ENCODE measurements at regions not wholly inside any gene's neighbourhood (a gene's known extent, or its start where the extent isn't known, plus 50 kb on each side); places are given as distances from the start of the nearest gene placed in this dataset.

DNA sequence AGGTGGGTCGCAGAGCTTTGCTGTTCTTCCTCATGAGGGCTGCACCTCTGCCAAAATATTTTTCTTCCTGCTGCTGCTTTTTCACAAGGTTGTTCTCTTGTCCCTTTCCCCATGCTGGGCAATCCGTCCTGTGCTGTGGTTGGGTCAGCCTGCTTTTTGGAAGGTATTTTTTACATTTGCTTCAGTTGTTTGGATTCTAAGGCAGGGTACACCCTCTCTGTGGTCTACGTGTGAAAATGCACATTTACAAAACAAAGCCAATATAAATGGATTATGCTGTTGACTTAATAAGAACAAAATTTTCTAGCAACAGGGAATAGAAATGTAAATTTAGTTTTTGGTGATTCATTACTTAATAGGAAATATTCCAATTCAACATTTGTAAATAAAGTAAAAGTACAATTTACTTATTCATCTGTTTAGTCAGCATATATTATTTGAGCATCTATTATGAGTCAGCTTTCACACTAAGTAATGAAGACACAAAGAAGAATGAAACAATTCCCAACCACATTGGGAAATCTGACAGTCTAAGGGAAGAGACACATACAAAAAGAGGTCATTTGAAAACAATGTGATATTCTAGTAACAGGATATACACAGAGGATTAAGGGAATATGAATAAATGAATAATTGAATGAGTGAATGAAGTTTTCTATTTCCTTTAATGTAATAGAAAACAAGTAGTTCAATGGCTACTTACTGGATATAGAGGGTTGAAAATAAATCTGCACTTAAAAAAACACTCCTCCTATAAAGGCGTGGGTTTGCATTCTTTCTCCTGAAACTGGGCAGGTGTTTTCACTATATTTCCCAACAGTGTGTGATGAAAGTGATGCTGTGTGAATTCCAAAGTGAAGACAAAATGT is 94.6 kb upstream of the PRICKLE1 start:
- no peak for DNase-seq (ENCODE audit: low read depth, low spot score)

- DNase-seq (ENCODE audit: low read depth, low spot score), result no peak
Observed at GRCh38 chr12:42683266-42683665, 93.7 kb upstream of the PRICKLE1 start.

DNA sequence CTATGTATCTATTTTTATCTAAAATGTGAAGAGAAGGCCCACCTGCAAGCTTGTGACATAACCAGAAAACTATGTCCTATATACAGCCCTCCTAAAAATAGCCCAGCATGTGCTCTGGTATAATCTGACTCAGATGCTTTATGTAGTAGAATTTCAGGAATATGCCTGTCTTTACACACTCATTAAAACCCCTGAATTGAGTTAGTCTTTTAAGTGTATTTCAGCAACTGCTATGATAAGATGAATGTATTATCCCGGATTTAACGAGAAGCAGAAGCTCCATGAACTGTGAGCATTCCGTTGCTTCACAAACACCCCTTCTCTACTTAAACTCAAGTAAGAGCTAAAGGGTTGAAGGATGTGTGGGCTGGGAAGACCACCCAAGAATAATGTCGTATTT is 89.9 kb upstream of the PRICKLE1 start:
- DNase-seq (ENCODE audit: low read depth, low spot score), result no peak

DNA sequence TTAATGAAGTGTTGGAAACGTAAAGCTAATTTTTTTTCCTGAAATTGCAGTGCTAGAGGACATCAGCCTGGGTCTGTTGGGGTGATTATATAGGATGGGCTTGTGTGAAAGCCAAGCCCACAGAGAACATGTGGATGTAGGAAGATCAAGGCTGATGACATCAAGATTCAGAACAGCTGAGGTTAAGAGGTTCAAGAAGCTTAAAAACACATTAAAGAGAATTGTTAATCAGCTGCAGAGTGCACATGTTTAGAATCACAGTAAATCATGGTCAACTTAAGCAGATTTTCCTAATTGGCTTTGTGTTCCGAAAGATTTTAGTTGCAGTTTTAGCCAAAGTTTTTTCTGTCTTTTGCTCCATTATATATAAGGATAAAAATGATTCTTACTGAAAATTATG is 87.9 kb upstream of the PRICKLE1 start:
- no peak for DNase-seq (ENCODE audit: low read depth, low spot score)

DNA sequence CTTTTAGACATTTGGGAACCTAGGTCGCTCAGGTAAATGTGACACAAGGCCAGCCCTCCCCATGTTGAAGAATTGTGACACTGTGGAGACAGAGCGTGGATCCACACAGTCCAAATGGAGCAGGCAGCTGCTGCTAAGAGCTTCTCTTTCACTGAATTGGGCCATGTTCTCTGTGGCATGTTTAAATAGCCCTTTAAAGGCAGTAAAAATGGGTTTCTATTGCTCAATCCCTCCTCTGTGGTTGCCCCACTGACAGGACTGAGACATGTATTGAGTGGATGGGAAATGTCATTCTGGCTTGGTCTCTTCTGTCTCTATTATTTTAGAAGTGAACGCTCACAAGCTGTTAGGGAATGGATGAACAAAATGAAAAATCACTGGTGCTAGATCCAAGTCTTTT is 84.0 kb upstream of the PRICKLE1 start:
- DNase-seq (ENCODE audit: low read depth, low spot score), result no peak

DNA sequence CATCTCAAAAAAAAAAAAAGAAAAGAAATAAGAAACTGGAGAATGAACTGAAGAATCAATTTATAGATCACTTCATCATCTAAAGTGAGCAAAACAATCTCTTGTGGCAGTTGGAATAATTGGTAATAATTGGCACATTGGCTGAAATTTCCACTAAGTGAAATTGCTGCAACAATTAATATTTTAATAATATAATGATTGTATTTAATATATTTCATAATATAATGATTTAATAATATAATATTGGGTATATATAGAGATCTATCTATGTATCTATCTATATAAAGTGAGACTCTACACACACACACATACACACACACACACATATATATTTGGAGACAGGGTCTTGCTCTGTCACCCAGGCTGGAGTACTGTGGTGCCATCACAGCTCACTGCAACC is 81.2 kb upstream of the PRICKLE1 start:
- no peak for DNase-seq (ENCODE audit: low read depth, low spot score)

GRCh38 chr12:42669553-42669952 is 80.0 kb upstream of the PRICKLE1 start:
- no peak for DNase-seq (ENCODE audit: low read depth, low spot score)

GRCh38 chr12:42666671-42667243 is 77.2 kb upstream of the PRICKLE1 start:
- no peak for DNase-seq (ENCODE audit: low read depth, low spot score)

DNA sequence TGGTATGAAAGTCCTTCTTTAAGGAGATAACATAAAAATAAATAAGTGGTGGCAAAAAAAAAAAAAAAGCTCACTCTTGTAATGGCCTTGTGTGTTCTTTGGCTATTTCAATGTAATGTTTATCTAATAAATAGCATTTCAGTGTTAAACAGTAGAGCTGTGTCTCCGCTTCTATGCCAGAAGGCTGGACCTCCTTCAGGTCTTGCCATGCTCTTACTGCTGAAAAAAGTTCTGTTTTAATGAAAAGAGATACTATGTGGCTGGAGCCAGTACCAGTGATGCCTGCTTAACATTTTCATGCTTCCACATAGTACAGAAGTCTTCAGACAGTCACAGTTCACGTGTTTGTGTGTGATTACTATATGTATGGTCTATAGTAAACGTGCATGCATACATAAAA is 74.1 kb upstream of the PRICKLE1 start:
- DNase-seq (ENCODE audit: low read depth, low spot score), result no peak

GRCh38 chr12:42660968-42661937 is 71.7 kb upstream of the PRICKLE1 start:
- no peak for DNase-seq (ENCODE audit: low read depth, low spot score)

DNA sequence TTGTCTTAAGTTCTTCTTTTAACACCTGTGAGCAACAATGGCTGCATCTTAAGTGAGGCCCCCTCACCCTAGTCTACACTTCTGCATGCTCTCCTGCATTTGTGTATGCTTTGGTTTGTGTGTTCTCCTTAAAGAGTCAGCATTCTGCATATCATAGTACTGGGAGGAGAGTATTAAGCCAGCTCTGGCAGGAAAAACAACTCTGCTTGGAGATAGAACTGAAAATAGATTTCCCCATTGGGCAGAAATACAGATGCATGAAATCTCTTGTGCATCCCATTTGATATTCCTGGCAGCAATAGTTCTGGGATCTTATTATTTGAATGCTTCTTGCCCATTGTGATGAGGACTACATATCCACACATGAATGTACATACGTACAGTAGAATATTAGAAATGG is 70.6 kb upstream of the PRICKLE1 start:
- DNase-seq (ENCODE audit: low read depth, low spot score), result no peak

- no peak for DNase-seq (ENCODE audit: low read depth, low spot score)
Observed at GRCh38 chr12:42652048-42652447, 62.5 kb upstream of the PRICKLE1 start.

- DNase-seq (ENCODE audit: low read depth, low spot score), result no peak
Observed at GRCh38 chr12:42648061-42648460, 58.5 kb upstream of the PRICKLE1 start.

DNA sequence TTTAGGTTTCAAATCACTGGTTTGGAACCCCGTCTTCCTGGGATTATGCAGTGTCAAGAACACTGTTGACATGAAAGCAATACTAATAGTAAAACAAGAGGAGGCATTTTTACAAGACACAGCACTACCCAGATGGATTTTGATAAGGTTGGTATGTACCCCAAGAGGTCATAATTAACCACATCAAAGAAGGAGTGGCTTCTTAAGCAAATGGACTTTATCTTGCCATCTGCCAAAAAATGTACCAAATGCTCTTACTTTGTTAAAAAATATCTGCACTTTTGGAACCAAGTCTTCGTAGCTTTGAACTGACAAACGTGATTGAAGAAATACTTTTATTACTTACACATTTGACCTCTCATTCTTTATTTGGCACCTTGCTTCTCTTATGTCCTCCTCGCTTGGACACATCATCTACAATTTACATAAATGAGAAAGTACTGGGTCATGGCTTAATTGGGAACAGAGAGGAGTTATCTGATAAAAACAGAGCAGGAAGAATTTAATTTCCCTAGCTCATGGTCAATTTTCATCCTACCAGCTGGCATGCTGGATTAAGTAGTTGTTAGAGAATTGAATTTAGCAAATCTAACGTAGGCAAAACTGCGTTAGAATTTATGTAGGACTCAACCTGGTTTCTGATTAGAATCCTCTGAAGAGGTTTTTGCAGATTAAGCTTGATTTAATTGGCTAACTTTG is 54.5 kb upstream of the PRICKLE1 start:
- no peak for DNase-seq (ENCODE audit: low read depth, low spot score)

GRCh38 chr12:42641221-42641885 is 51.8 kb upstream of the PRICKLE1 start:
- DNase-seq (ENCODE audit: low read depth, low spot score), result no peak

DNA sequence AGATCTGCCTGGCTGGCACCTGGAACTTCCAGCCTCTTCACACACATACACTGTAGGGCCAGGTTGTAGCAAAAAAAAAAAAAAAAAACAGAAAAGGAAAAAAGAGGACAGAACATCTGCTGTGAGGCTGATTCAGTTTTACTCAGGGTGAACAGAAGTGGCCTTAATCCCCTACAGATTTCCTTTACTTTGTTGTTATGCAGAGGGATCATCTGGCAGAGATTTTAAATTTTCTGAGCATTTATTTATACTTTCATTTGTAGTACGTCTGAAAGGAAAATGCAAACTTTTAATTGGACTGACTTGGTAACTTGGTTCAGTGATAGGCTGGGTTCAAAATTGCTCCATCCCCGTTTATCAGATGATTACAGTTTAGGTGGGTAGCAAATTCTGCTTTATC is 50.8 kb upstream of the PRICKLE1 start:
- DNase-seq (ENCODE audit: low read depth, low spot score), result no peak

DNA sequence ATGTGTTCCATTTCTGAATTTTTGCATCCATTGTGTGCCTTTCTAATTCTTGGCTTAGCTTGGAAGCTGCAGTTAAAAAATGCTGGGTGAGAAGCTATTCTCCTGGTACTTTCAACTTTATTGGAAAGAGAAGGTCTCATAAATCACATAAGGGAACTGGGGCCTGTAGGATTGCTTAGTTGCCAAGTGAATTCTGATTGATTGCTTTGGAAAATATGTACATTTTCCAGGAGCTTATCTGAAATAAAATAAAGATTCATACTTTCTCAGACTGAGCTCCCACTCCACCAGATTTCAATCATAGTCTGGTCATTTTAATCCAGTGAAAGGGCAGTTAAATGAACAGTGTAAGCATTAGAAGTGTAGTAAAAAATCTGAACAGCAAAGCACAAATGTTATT is 50.0 kb upstream of the PRICKLE1 start:
- DNase-seq (ENCODE audit: low read depth, low spot score), result no peak
